GM12878 (cell line): ENCODE measurements at regions not wholly inside any gene's neighbourhood (a gene's known extent, or its start where the extent isn't known, plus 50 kb on each side); places are given as distances from the start of the nearest gene placed in this dataset.

Source experiments
- ATAC-seq: fragments of 200-7000 bp; cut with Tn5 transposase; 3 replicates; pipeline ENCODE4 v1.9.1; 2020; ENCODE audit warnings: mild to moderate bottlenecking, moderate library complexity
- BruUV-seq: library from RNA; stranded (reverse); fragments of 400-500 nt; replicated peaks from 2 replicates; lab custom pipeline; 2021; lab: Mats Ljungman, UMichigan
- CTCF ChIA-PET: fragments of 300-600 bp; sonication (Branson Sonifier 250); formaldehyde crosslinking; extraction: SDS; loops from one replicate; lab custom pipeline; 2021; ENCODE audit warnings: inconsistent platforms; lab: Yijun Ruan, JAX
- POLR2A ChIA-PET: fragments of 350-600 bp; formaldehyde crosslinking; extraction: SDS; loops from one replicate; lab custom pipeline; 2021; ENCODE audit warnings: inconsistent platforms; lab: Charles Lee
- RAD21 ChIA-PET: fragments of 300-600 bp; sonication (Branson Sonifier 250); formaldehyde crosslinking; loops from one replicate; lab custom pipeline; 2023; ENCODE audit warnings: antibody characterized with exemption; ENCODE audit not compliant: unreplicated experiment; lab: Charles Lee
- SMC1A ChIA-PET: fragments of 300-600 bp; sonication (Branson Sonifier 250); formaldehyde crosslinking; loops from one replicate; lab custom pipeline; 2023; ENCODE audit not compliant: unreplicated experiment, uncharacterized antibody; lab: Charles Lee
- DNase-seq: peaks from one replicate; pipeline ENCODE4 v3.0.0-alpha.2; 2011; ENCODE audit warnings: low read depth, low spot score
- FAIRE-seq: peaks from 3 replicates; lab custom pipeline; 2011; peaks lifted over from hg19 to GRCh38; lab: Jason Lieb, UNC
- H2AFZ ChIP-seq: 2 replicates; pipeline ENCODE4 v1.6.0; 2011; ENCODE audit warnings: low read depth, low read length, control low read depth; ENCODE audit not compliant: control insufficient read depth
- H3K27ac ChIP-seq: 2 replicates; pipeline ENCODE4 v1.5.1; 2011; ENCODE audit warnings: control low read depth; ENCODE audit not compliant: control insufficient read depth, insufficient read depth
- H3K27me3 ChIP-seq, 2 experiments: replicated peaks in 1 of 2; 2 replicates each; pipeline versions ENCODE4 v1.6.0 to v1.6.1; 2011; ENCODE audit warnings: low read length in 1 of 2; ENCODE audit not compliant: control insufficient read depth in 2 of 2, insufficient read depth in 2 of 2
- H3K36me3 ChIP-seq, 2 experiments: 2 replicates each; pipeline ENCODE4 v1.5.1; 2011; ENCODE audit warnings: low read length in 1 of 2; ENCODE audit not compliant: control insufficient read depth in 2 of 2, insufficient read depth in 2 of 2
- H3K4me1 ChIP-seq: 2 replicates; pipeline ENCODE4 v1.6.1; 2011; ENCODE audit warnings: mild to moderate bottlenecking, low read length, moderate library complexity, mixed read lengths; ENCODE audit not compliant: control insufficient read depth, insufficient read depth
- H3K4me2 ChIP-seq: 2 replicates; pipeline ENCODE4 v1.6.0; 2011; ENCODE audit warnings: control low read depth; ENCODE audit not compliant: control insufficient read depth, insufficient read depth
- H3K4me3 ChIP-seq: fragments of 200-600 bp; sonication (generic); 2 replicates; pipeline ENCODE4 v1.5.1; 2016
- H3K79me2 ChIP-seq: 2 replicates; pipeline ENCODE4 v1.6.0; 2011; ENCODE audit warnings: low read length; ENCODE audit not compliant: control insufficient read depth, insufficient read depth
- H3K9ac ChIP-seq: 2 replicates; pipeline ENCODE4 v1.8.0; 2011; ENCODE audit warnings: low read length, control low read depth, mixed read lengths; ENCODE audit not compliant: control insufficient read depth, insufficient read depth
- H3K9me3 ChIP-seq: replicated peaks from 3 replicates; pipeline ENCODE4 v1.5.1; 2011; ENCODE audit warnings: mild to moderate bottlenecking, low read length; ENCODE audit not compliant: control insufficient read depth, insufficient read depth
- H4K20me1 ChIP-seq: 2 replicates; pipeline ENCODE4 v1.6.0; 2011; ENCODE audit not compliant: control insufficient read depth, insufficient read depth
- CEBPB ChIP-seq, 2 experiments: fragments of 150-350 bp in 1 of 2; IDR thresholded peaks; 2 replicates each; pipeline ENCODE4 v1.6.1; 2012 to 2014; ENCODE audit warnings: low read depth in 2 of 2, low read length in 2 of 2, borderline replicate concordance in 1 of 2, inconsistent platforms in 1 of 2
- CHD2 ChIP-seq: IDR thresholded peaks from 2 replicates; pipeline ENCODE4 v1.6.1; 2011; ENCODE audit warnings: low read depth, low read length, improper control_type of control experiment, borderline replicate concordance
- EGR1 ChIP-seq, 2 experiments: IDR thresholded peaks; 1 replicate in 1 of 2; 2 replicates in 1 of 2; pipeline ENCODE4 v1.6.1; 2011 to 2012; ENCODE audit warnings: low read depth in 2 of 2, low read length in 2 of 2, borderline replicate concordance in 1 of 2, mild to moderate bottlenecking in 1 of 2, moderate library complexity in 1 of 2
- FOXM1 ChIP-seq: IDR thresholded peaks from 2 replicates; pipeline ENCODE4 v1.6.1; 2012; ENCODE audit warnings: low read depth, mild to moderate bottlenecking, inconsistent platforms, low read length, moderate library complexity
- MTA2 ChIP-seq: fragments of 450-650 bp; IDR thresholded peaks from 2 replicates; pipeline ENCODE4 v1.6.1; 2016; ENCODE audit warnings: low read depth, mild to moderate bottlenecking, moderate library complexity
- NBN ChIP-seq: fragments of 450-650 bp; IDR thresholded peaks from 2 replicates; pipeline ENCODE4 v1.6.1; 2016
- NFIC ChIP-seq: IDR thresholded peaks from 2 replicates; pipeline ENCODE4 v1.6.1; 2012; ENCODE audit warnings: low read depth, mild to moderate bottlenecking, inconsistent platforms, low read length, moderate library complexity
- PAX8 ChIP-seq: fragments of 450-650 bp; IDR thresholded peaks from 2 replicates; pipeline ENCODE4 v1.6.1; 2017; ENCODE audit warnings: mild to moderate bottlenecking, moderate library complexity
- POLR2A ChIP-seq: IDR thresholded peaks from 2 replicates; pipeline ENCODE4 v1.6.1; 2011; ENCODE audit warnings: low read depth, mild to moderate bottlenecking, low read length
- POLR2AphosphoS2 ChIP-seq: IDR thresholded peaks from 2 replicates; pipeline ENCODE4 v1.6.1; 2011; ENCODE audit warnings: low read depth, mild to moderate bottlenecking, low read length, improper control_type of control experiment, moderate library complexity
- SREBF2 ChIP-seq: IDR thresholded peaks from 2 replicates; pipeline ENCODE4 v1.6.1; 2012; ENCODE audit warnings: mild to moderate bottlenecking, low read length
- STAT3 ChIP-seq: IDR thresholded peaks from 2 replicates; pipeline ENCODE4 v1.6.1; 2011; ENCODE audit warnings: low read depth, low read length, improper control_type of control experiment
- TAF1 ChIP-seq: IDR thresholded peaks from 2 replicates; pipeline ENCODE4 v1.6.1; 2011; ENCODE audit warnings: mild to moderate bottlenecking, low read depth, low read length, borderline replicate concordance
- ZNF384 ChIP-seq: IDR thresholded peaks from 2 replicates; pipeline ENCODE4 v1.6.1; 2012; ENCODE audit warnings: low read depth, mild to moderate bottlenecking, low read length, improper control_type of control experiment, borderline replicate concordance
- WGBS: methylation state at CpG from one replicate; pipeline ENCODE4 v1.1.6; 2016; ENCODE audit warnings: low lambda C conversion rate; ENCODE audit not compliant: insufficient replicate concordance, insufficient coverage; ENCODE audit errors: missing lambda C conversion rate; 5-methylcytosine and 5-hydroxymethylcytosine counted together
- in situ Hi-C: fragments of 300-500 bp; cut with MboI; formaldehyde crosslinking; loops from 9 replicates; pipeline ENCODE4 v1.14.3; 2018; ENCODE audit warnings: mixed read lengths
- intact Hi-C: fragments of 100-400 bp; cut with micrococcal nuclease; formaldehyde crosslinking; loops from one replicate; pipeline ENCODE4 v1.14.2; 2022; ENCODE audit not compliant: unreplicated experiment
- TF ChIP-seq, protein P1 (sequence below): IDR thresholded peaks from 2 replicates; pipeline ENCODE4 v1.6.1; 2012; ENCODE audit warnings: low read length, inconsistent platforms

DNA sequence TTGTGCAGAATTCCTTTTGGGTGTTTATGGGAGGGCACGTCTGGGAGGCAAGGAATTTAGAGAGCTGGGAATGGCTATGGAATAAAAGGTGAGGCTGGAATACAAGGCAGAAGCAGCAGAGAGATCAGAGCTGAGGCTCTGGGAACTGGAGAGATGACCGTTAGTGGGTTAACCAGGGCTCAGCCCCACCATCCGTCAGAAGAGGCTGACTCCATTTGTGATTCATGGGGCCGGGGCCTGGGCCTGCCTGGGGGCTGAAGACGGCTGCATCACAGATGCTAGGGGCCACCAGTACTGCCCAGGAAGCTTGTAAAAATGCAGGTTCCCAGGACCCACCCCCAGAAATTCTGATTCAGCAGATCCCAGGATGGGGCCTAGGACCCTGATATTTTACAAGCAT, 398.1 kb downstream of the MED13L start (continued):
- TF ChIP-seq ZNF384 = no peak
- TF ChIP-seq NBN = no peak
- TF ChIP-seq SREBF2 = no peak
- TF ChIP-seq NFIC = no peak
- no peak for TF ChIP-seq TAF1
- TF ChIP-seq CEBPB (IDR thresholded peaks at IDR 0.05; ENCODE audit: borderline replicate concordance in 1 of 2, low read depth in 2 of 2, low read length in 2 of 2) = no peak
- TF ChIP-seq CHD2 = no peak
- no peak for TF ChIP-seq FOXM1
- no peak for TF ChIP-seq EGR1 (IDR thresholded peaks at IDR 0.05; ENCODE audit: borderline replicate concordance in 1 of 2, low read depth in 2 of 2, low read length in 2 of 2)
- TF ChIP-seq, all 136 proteins: peak for 0

DNA sequence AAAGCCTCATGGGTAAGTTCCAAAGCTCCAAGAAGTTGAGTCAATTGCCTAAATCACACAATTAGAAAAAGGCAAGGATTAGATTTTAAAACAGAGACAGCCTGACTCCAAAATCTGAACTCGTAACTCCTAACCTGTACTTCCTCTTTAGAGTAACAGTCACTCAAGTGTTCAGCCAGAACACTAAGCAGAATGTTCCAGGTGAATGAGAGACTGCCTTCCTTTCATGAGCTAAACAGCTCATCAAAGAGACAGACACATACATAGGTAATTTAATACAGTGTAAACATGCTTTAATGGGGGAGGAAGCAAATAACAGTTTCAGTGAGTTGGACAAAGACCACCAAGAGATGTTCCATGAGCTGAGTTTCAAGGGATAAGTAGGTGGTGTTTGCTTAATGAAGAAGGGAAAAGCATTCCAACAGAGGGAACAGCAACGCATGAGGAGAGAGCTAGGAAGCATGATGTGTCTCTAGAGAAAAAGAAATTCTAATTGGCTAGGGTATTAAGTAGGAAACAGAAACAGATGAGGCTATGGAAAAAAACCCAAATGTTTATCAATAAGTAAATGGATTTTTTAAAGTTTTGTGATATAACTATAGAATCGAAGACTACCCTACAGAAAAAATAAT, 403.9 kb downstream of the MED13L start:
- no peak overlapping the region for H3K27ac ChIP-seq
- intact Hi-C loops (no loop called here), in situ Hi-C loops (no loop called here)
- no peak for FAIRE-seq
- ATAC-seq = no peak
- no peak overlapping the region for H3K4me3 ChIP-seq
- BruUV-seq = no TSS peak
- H3K9ac ChIP-seq = no peak overlapping the region
- TF ChIP-seq, protein P1, sequence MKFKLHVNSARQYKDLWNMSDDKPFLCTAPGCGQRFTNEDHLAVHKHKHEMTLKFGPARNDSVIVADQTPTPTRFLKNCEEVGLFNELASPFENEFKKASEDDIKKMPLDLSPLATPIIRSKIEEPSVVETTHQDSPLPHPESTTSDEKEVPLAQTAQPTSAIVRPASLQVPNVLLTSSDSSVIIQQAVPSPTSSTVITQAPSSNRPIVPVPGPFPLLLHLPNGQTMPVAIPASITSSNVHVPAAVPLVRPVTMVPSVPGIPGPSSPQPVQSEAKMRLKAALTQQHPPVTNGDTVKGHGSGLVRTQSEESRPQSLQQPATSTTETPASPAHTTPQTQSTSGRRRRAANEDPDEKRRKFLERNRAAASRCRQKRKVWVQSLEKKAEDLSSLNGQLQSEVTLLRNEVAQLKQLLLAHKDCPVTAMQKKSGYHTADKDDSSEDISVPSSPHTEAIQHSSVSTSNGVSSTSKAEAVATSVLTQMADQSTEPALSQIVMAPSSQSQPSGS = no peak
- TF ChIP-seq MTA2 (no peak), POLR2AphosphoS2 (no peak), PAX8 (no peak), POLR2A (no peak), STAT3 (no peak), EGR1 (IDR thresholded peaks at IDR 0.05; ENCODE audit: borderline replicate concordance in 1 of 2, low read depth in 2 of 2, low read length in 2 of 2) (no peak)
- no peak overlapping the region for H3K4me2 ChIP-seq
- H3K4me1 ChIP-seq = no peaks in the 10 kb centered on the region
- no peaks in the 10 kb centered on the region for H3K79me2 ChIP-seq
- RAD21 ChIA-PET = no interaction called here
- POLR2A ChIA-PET = no interaction called here
- no peaks in the 10 kb centered on the region for H3K9me3 ChIP-seq
- 2% methylated on average over 3 of the region's 3 CpGs for WGBS
- H3K27me3 ChIP-seq = no peaks in the 10 kb centered on the region; a peak in 1 of 4 replicates
- H2AFZ ChIP-seq = no peak overlapping the region
- SMC1A ChIA-PET = no interaction called here
- H3K36me3 ChIP-seq = no peaks in the 10 kb centered on the region
- no peak for DNase-seq
- CTCF ChIA-PET = interaction anchor here (0.6 to 1.7 kb wide), 3 partner anchors 11 to 1248 kb away, joined by 3 read pairs; no protein-coding TSS in a partner anchor
- no peaks in the 10 kb centered on the region for H4K20me1 ChIP-seq
